Neuronal stem cell (in vitro differentiated cells): ENCODE measurements at regions not wholly inside any gene's neighbourhood (a gene's known extent, or its start where the extent isn't known, plus 50 kb on each side); places are given as distances from the start of the nearest gene placed in this dataset.
A peak's percentile ranks its signal among the peaks of the same experiment; 100 is the strongest.

ENCODE experiments used
- DNase-seq: peaks from one replicate; pipeline ENCODE4 v3.0.0-alpha.2; 2013; ENCODE audit warnings: low spot score
- H2AFZ ChIP-seq: one replicate; pipeline ENCODE4 v1.6.1; 2013; ENCODE audit warnings: mild to moderate bottlenecking, low read length, inconsistent platforms
- H2AK5ac ChIP-seq: 2 replicates; pipeline ENCODE4 v1.6.1; 2013; ENCODE audit warnings: low read depth, mild to moderate bottlenecking, inconsistent platforms, low read length, moderate library complexity, mixed read lengths
- H2BK120ac ChIP-seq: 2 replicates; pipeline ENCODE4 v1.6.1; 2013; ENCODE audit warnings: low read depth, mild to moderate bottlenecking, inconsistent platforms, low read length, moderate library complexity, mixed read lengths
- H2BK12ac ChIP-seq: one replicate; pipeline ENCODE4 v1.6.1; 2013; ENCODE audit warnings: low read length, inconsistent platforms
- H2BK15ac ChIP-seq: 2 replicates; pipeline ENCODE4 v1.6.1; 2013; ENCODE audit warnings: mild to moderate bottlenecking, low read length, inconsistent platforms, mixed read lengths
- H2BK5ac ChIP-seq: one replicate; pipeline ENCODE4 v1.6.1; 2013; ENCODE audit warnings: inconsistent platforms, mild to moderate bottlenecking, low read length, moderate library complexity
- H3K14ac ChIP-seq: one replicate; pipeline ENCODE4 v1.6.1; 2013; ENCODE audit warnings: low read length, inconsistent platforms
- H3K18ac ChIP-seq: 2 replicates; pipeline ENCODE4 v1.6.1; 2013; ENCODE audit warnings: low read length, inconsistent platforms
- H3K23ac ChIP-seq: 2 replicates; pipeline ENCODE4 v1.6.1; 2013; ENCODE audit warnings: low read depth, mild to moderate bottlenecking, mixed read lengths, low read length, inconsistent platforms; ENCODE audit not compliant: poor library complexity
- H3K27ac ChIP-seq: replicated peaks from 3 replicates; pipeline ENCODE4 v1.5.1; 2013; ENCODE audit warnings: low read length, inconsistent platforms
- H3K27me3 ChIP-seq, 3 experiments: 2 replicates each; pipeline ENCODE4 v1.6.1; 2013; ENCODE audit warnings: low read length in 3 of 3, mild to moderate bottlenecking in 2 of 3, inconsistent platforms in 1 of 3, low read depth in 1 of 3, mixed read lengths in 1 of 3, moderate library complexity in 1 of 3; ENCODE audit not compliant: control insufficient read depth in 3 of 3, insufficient read depth in 3 of 3
- H3K36me3 ChIP-seq, 2 donors: replicated peaks in 1 of 2; 2 replicates each; pipeline ENCODE4 v1.6.1; 2013; ENCODE audit warnings: low read length in 2 of 2; ENCODE audit not compliant: control insufficient read depth in 2 of 2, insufficient read depth in 2 of 2
- H3K4ac ChIP-seq: 2 replicates; pipeline ENCODE4 v1.6.1; 2013; ENCODE audit warnings: inconsistent platforms, mild to moderate bottlenecking, low read length, moderate library complexity
- H3K4me1 ChIP-seq, 2 donors: 1 replicate in 1 of 2; 2 replicates in 1 of 2; pipeline ENCODE4 v1.6.1; 2013; ENCODE audit warnings: low read length in 2 of 2, low read depth in 1 of 2; ENCODE audit not compliant: control insufficient read depth in 2 of 2, insufficient read depth in 1 of 2
- H3K4me2 ChIP-seq: one replicate; pipeline ENCODE4 v1.6.1; 2013; ENCODE audit warnings: mild to moderate bottlenecking, low read length, inconsistent platforms; ENCODE audit not compliant: insufficient read depth, poor library complexity, severe bottlenecking
- H3K4me3 ChIP-seq, 2 donors: 2 replicates each; pipeline ENCODE4 v1.5.1; 2013; ENCODE audit warnings: low read length in 2 of 2, mild to moderate bottlenecking in 2 of 2, inconsistent platforms in 1 of 2, moderate library complexity in 1 of 2
- H3K79me1 ChIP-seq: one replicate; pipeline ENCODE4 v1.6.1; 2013; ENCODE audit warnings: low read depth, mild to moderate bottlenecking, inconsistent platforms, low read length, moderate library complexity
- H3K9ac ChIP-seq: one replicate; pipeline ENCODE4 v1.6.1; 2013; ENCODE audit warnings: mild to moderate bottlenecking, low read depth, low read length, inconsistent platforms; ENCODE audit not compliant: poor library complexity
- H3K9me3 ChIP-seq, 2 donors: replicated peaks in 1 of 2; 2 replicates each; pipeline versions ENCODE3 to v1.6.1; 2013; ENCODE audit warnings: low read length in 2 of 2, mild to moderate bottlenecking in 2 of 2, inconsistent platforms in 1 of 2, low read depth in 1 of 2, mixed read lengths in 1 of 2, moderate library complexity in 1 of 2; ENCODE audit not compliant: control insufficient read depth in 2 of 2, insufficient read depth in 1 of 2
- H4K8ac ChIP-seq: one replicate; pipeline ENCODE4 v1.6.1; 2013; ENCODE audit warnings: low read depth, mild to moderate bottlenecking, inconsistent platforms, low read length, moderate library complexity
- H4K91ac ChIP-seq: one replicate; pipeline ENCODE4 v1.6.1; 2013; ENCODE audit warnings: low read length, low read depth, mild to moderate bottlenecking, inconsistent platforms; ENCODE audit not compliant: poor library complexity
- whole genome bisulfite sequencing, 2 donors: extraction: QIAGEN DNeasy Blood & Tissue Kit; methylation state at CpG; one replicate each; pipeline ENCODE4 v1.1.7; 2013; ENCODE audit warnings: missing lambda C conversion rate in 2 of 2, mixed read lengths in 1 of 2; ENCODE audit not compliant: insufficient read length in 2 of 2, insufficient replicate concordance in 1 of 2; ENCODE audit errors: extremely low coverage in 2 of 2; 5-methylcytosine and 5-hydroxymethylcytosine counted together

GRCh38 chr11:28674433-28675103 is 566.4 kb downstream of the METTL15 start:
- H2AFZ ChIP-seq: no peak overlapping the region
- no peak overlapping the region for H3K4me2 ChIP-seq
- no peak overlapping the region for H3K23ac ChIP-seq
- WGBS, 2 donors: no CpG with 5 or more reads among the region's 7 CpGs
- no peak overlapping the region for H3K18ac ChIP-seq
- no peak overlapping the region for H2BK12ac ChIP-seq
- H2BK15ac ChIP-seq: no peak overlapping the region
- H3K27ac ChIP-seq: no peak overlapping the region
- H2BK120ac ChIP-seq: no peak overlapping the region
- peak; percentile 12 for DNase-seq
- no peak overlapping the region for H2BK5ac ChIP-seq
- no peak overlapping the region for H3K4me3 ChIP-seq
- no peak overlapping the region for H3K9ac ChIP-seq
- no peaks in the 10 kb centered on the region for H3K27me3 ChIP-seq
- no peak overlapping the region for H3K4ac ChIP-seq
- no peaks in the 10 kb centered on the region for H3K36me3 ChIP-seq
- no peaks in the 10 kb centered on the region for H3K79me1 ChIP-seq
- no peak overlapping the region for H3K14ac ChIP-seq
- no peak overlapping the region for H2AK5ac ChIP-seq
- H3K9me3 ChIP-seq: no peaks in the 10 kb centered on the region
- H4K91ac ChIP-seq: no peak overlapping the region
- H3K4me1 ChIP-seq: no peaks in the 10 kb centered on the region
- no peak overlapping the region for H4K8ac ChIP-seq

GRCh38 chr11:28673691-28674432 is 565.7 kb downstream of the METTL15 start:
- no peaks in the 10 kb centered on the region for H3K27me3 ChIP-seq
- no peak overlapping the region for H2BK5ac ChIP-seq
- H3K18ac ChIP-seq: no peak overlapping the region
- H2AK5ac ChIP-seq: no peak overlapping the region
- no peak overlapping the region for H3K4ac ChIP-seq
- no peak overlapping the region for H3K9ac ChIP-seq
- H2BK12ac ChIP-seq: no peak overlapping the region
- H4K91ac ChIP-seq: no peak overlapping the region
- H3K4me3 ChIP-seq: no peak overlapping the region
- no CpG with 5 or more reads among the region's 11 CpGs for WGBS, 2 donors
- no peaks in the 10 kb centered on the region for H3K36me3 ChIP-seq
- H3K9me3 ChIP-seq: no peaks in the 10 kb centered on the region
- H4K8ac ChIP-seq: no peak overlapping the region
- DNase-seq: no peak
- H3K4me1 ChIP-seq: no peaks in the 10 kb centered on the region
- no peak overlapping the region for H3K23ac ChIP-seq
- H3K27ac ChIP-seq: no peak overlapping the region
- H2BK120ac ChIP-seq: no peak overlapping the region
- H2AFZ ChIP-seq: no peak overlapping the region
- H2BK15ac ChIP-seq: no peak overlapping the region
- no peak overlapping the region for H3K4me2 ChIP-seq
- no peaks in the 10 kb centered on the region for H3K79me1 ChIP-seq
- no peak overlapping the region for H3K14ac ChIP-seq

- no peaks in the 10 kb centered on the region for H3K9me3 ChIP-seq
- H2AFZ ChIP-seq: no peak overlapping the region
- no peak overlapping the region for H2BK120ac ChIP-seq
- no peak overlapping the region for H3K4me3 ChIP-seq
- H3K18ac ChIP-seq: no peak overlapping the region
- no peaks in the 10 kb centered on the region for H3K36me3 ChIP-seq
- DNase-seq: no peak
- H3K27me3 ChIP-seq: no peaks in the 10 kb centered on the region
- H3K9ac ChIP-seq: no peak overlapping the region
- no peak overlapping the region for H4K8ac ChIP-seq
- H4K91ac ChIP-seq: no peak overlapping the region
- no peak overlapping the region for H3K27ac ChIP-seq
- no peaks in the 10 kb centered on the region for H3K79me1 ChIP-seq
- no peak overlapping the region for H2AK5ac ChIP-seq
- no peak overlapping the region for H2BK12ac ChIP-seq
- H3K4me1 ChIP-seq: no peaks in the 10 kb centered on the region
- H2BK15ac ChIP-seq: no peak overlapping the region
- H3K14ac ChIP-seq: no peak overlapping the region
- no peak overlapping the region for H3K4ac ChIP-seq
- H3K4me2 ChIP-seq: no peak overlapping the region
- no CpG with 5 or more reads among the region's 4 CpGs for WGBS, 2 donors
- H3K23ac ChIP-seq: no peak overlapping the region
- H2BK5ac ChIP-seq: no peak overlapping the region
Measured at GRCh38 chr11:28671274-28671673, 563.1 kb downstream of the METTL15 start.

GRCh38 chr11:28666632-28667031 is 558.4 kb downstream of the METTL15 start:
- Histone ChIP-seq H4K91ac (no peak overlapping the region), H2BK15ac (no peak overlapping the region), H3K4me3 (no peak overlapping the region), H2BK120ac (no peak overlapping the region), H2BK12ac (no peak overlapping the region), H3K4me2 (no peak overlapping the region), H3K23ac (no peak overlapping the region), H3K36me3 (no peaks in the 10 kb centered on the region), H3K4ac (no peak overlapping the region), H4K8ac (no peak overlapping the region), H3K18ac (no peak overlapping the region), H3K79me1 (no peaks in the 10 kb centered on the region), H3K27me3 (no peaks in the 10 kb centered on the region), H2AK5ac (no peak overlapping the region), H2AFZ (no peak overlapping the region), H3K14ac (no peak overlapping the region), H3K9ac (no peak overlapping the region), H3K9me3 (no peaks in the 10 kb centered on the region), H2BK5ac (no peak overlapping the region), H3K4me1 (no peaks in the 10 kb centered on the region), H3K27ac (no peak overlapping the region)
- no CpG with 5 or more reads among the region's 6 CpGs for WGBS, 2 donors
- no peak for DNase-seq
